CD14-positive monocyte (primary cell): ENCODE measurements at regions not wholly inside any gene's neighbourhood (a gene's known extent, or its start where the extent isn't known, plus 50 kb on each side); places are given as distances from the start of the nearest gene placed in this dataset.

ENCODE experiments used
- DNase-seq, 3 donors: peaks; one replicate each; pipeline ENCODE4 v3.0.0-alpha.2; 2011 to 2022
- H2AFZ ChIP-seq: 2 replicates; pipeline ENCODE4 v1.6.0; 2012; ENCODE audit warnings: mild to moderate bottlenecking, low read depth, low read length, inconsistent platforms; ENCODE audit not compliant: insufficient read depth, poor library complexity, severe bottlenecking
- H3K27ac ChIP-seq, 2 donors: 1 replicate in 1 of 2; 2 replicates in 1 of 2; pipeline ENCODE4 v1.5.1; 2012 to 2013; ENCODE audit warnings: low read length in 2 of 2, control low read depth in 1 of 2, inconsistent platforms in 1 of 2, low read depth in 1 of 2, mild to moderate bottlenecking in 1 of 2
- H3K27me3 ChIP-seq, 2 donors: one replicate each; pipeline versions ENCODE4 v1.6.0 to v1.6.1; 2011 to 2013; ENCODE audit warnings: low read length in 2 of 2; ENCODE audit not compliant: control insufficient read depth in 2 of 2, insufficient read depth in 2 of 2
- H3K36me3 ChIP-seq, 2 donors: replicated peaks in 1 of 2; 1 replicate in 1 of 2; 2 replicates in 1 of 2; pipeline versions ENCODE4 v1.5.1 to v1.6.1; 2012 to 2013; ENCODE audit warnings: low read length in 2 of 2, control low read depth in 1 of 2, inconsistent platforms in 1 of 2, mild to moderate bottlenecking in 1 of 2; ENCODE audit not compliant: insufficient read depth in 2 of 2, control insufficient read depth in 1 of 2
- H3K4me1 ChIP-seq, 2 donors: 1 replicate in 1 of 2; 2 replicates in 1 of 2; pipeline versions ENCODE4 v1.5.1 to v1.6.1; 2012 to 2013; ENCODE audit warnings: low read length in 2 of 2, control low read depth in 1 of 2, inconsistent platforms in 1 of 2, mild to moderate bottlenecking in 1 of 2, moderate library complexity in 1 of 2; ENCODE audit not compliant: insufficient read depth in 2 of 2, control insufficient read depth in 1 of 2
- H3K4me2 ChIP-seq: replicated peaks from 2 replicates; pipeline ENCODE3; 2012; ENCODE audit warnings: low read length, moderate library complexity, mild to moderate bottlenecking; ENCODE audit not compliant: poor library complexity, severe bottlenecking; ENCODE audit errors: extremely low read depth
- H3K4me3 ChIP-seq, 3 experiments: fragments of 200-600 bp in 1 of 3; sonication (generic) in 1 of 3; replicated peaks in 1 of 3; 1 replicate in 2 of 3; 2 replicates in 1 of 3; pipeline ENCODE4 v1.5.1; 2011 to 2013; ENCODE audit warnings: low read length in 3 of 3, mild to moderate bottlenecking in 3 of 3, control low read depth in 2 of 3, low read depth in 2 of 3, inconsistent platforms in 1 of 3, moderate library complexity in 1 of 3
- H3K79me2 ChIP-seq: 2 replicates; pipeline ENCODE4 v1.6.0; 2012; ENCODE audit warnings: mild to moderate bottlenecking, control low read depth, inconsistent platforms, low read length, moderate library complexity; ENCODE audit not compliant: insufficient read depth
- H3K9ac ChIP-seq: 2 replicates; pipeline ENCODE4 v1.6.0; 2017; ENCODE audit warnings: low read length, mild to moderate bottlenecking; ENCODE audit not compliant: insufficient read depth, poor library complexity, severe bottlenecking
- H3K9me3 ChIP-seq, 2 donors: replicated peaks in 1 of 2; 1 replicate in 1 of 2; 2 replicates in 1 of 2; pipeline versions ENCODE4 v1.5.1 to v1.6.1; 2012 to 2013; ENCODE audit warnings: low read length in 2 of 2, control low read depth in 1 of 2; ENCODE audit not compliant: control insufficient read depth in 1 of 2, insufficient read depth in 1 of 2
- H4K20me1 ChIP-seq: 2 replicates; pipeline ENCODE4 v1.6.0; 2012; ENCODE audit warnings: mild to moderate bottlenecking, low read length, control low read depth, moderate library complexity; ENCODE audit not compliant: insufficient read depth
- H3K27ac Mint-ChIP-seq, 7 donors: one replicate each; pipeline ENCODE4 v1.8.0; 2020; ENCODE audit warnings: mild to moderate bottlenecking in 7 of 7, mixed read lengths in 7 of 7, moderate library complexity in 6 of 7, inconsistent platforms in 2 of 7
- H3K27me3 Mint-ChIP-seq, 3 donors: one replicate each; pipeline ENCODE4 v1.8.0; 2021 to 2022; ENCODE audit warnings: low read depth in 3 of 3, mild to moderate bottlenecking in 3 of 3, mixed read lengths in 3 of 3, moderate library complexity in 3 of 3, inconsistent platforms in 1 of 3
- H3K36me3 Mint-ChIP-seq, 2 donors: one replicate each; pipeline ENCODE4 v1.8.0; 2020; ENCODE audit warnings: mixed read lengths in 2 of 2, inconsistent platforms in 1 of 2, mild to moderate bottlenecking in 1 of 2
- H3K4me1 Mint-ChIP-seq: one replicate; pipeline ENCODE4 v1.8.0; 2020; ENCODE audit warnings: mild to moderate bottlenecking, mixed read lengths
- H3K4me3 Mint-ChIP-seq, 2 donors: one replicate each; pipeline ENCODE4 v1.8.0; 2020; ENCODE audit warnings: mild to moderate bottlenecking in 2 of 2, mixed read lengths in 2 of 2, moderate library complexity in 1 of 2
- H3K9me3 Mint-ChIP-seq, 7 donors: one replicate each; pipeline ENCODE4 v1.8.0; 2020 to 2022; ENCODE audit warnings: mixed read lengths in 7 of 7, mild to moderate bottlenecking in 6 of 7, moderate library complexity in 6 of 7, inconsistent platforms in 2 of 7
- CTCF ChIP-seq: fragments of 200-600 bp; IDR thresholded peaks from one replicate; pipeline ENCODE4 v1.8.0; 2022; ENCODE audit warnings: antibody characterized with exemption, mild to moderate bottlenecking
- WGBS: methylation state at CpG from one replicate; pipeline ENCODE4 v1.1.5; 2013; ENCODE audit warnings: missing lambda C conversion rate; ENCODE audit not compliant: insufficient coverage; 5-methylcytosine and 5-hydroxymethylcytosine counted together
- intact Hi-C, 2 donors: fragments of 100-400 bp; cut with micrococcal nuclease; formaldehyde crosslinking; loops; one replicate each; pipeline versions ENCODE4 v1.15.0 to v1.15.1; 2023

- no peaks in the 10 kb centered on the region for H3K36me3 Mint-ChIP-seq
- no peaks in the 10 kb centered on the region for H3K36me3 ChIP-seq
- H3K4me3 ChIP-seq: no peak overlapping the region
- no peak overlapping the region for H2AFZ ChIP-seq
- no peak for TF ChIP-seq CTCF
- no peaks in the 10 kb centered on the region for H3K4me1 ChIP-seq
- H3K9me3 ChIP-seq: no peaks in the 10 kb centered on the region
- intact Hi-C loops: no loop called here
- no peak overlapping the region for H3K27ac ChIP-seq
- no peak overlapping the region for H3K4me3 Mint-ChIP-seq
- DNase-seq: no peak
- H3K79me2 ChIP-seq: no peaks in the 10 kb centered on the region
- H3K27me3 ChIP-seq: no peaks in the 10 kb centered on the region
- WGBS: 90% methylated on average over 13 of the region's 13 CpGs
- H3K9me3 Mint-ChIP-seq: peaks cover 0 to 6% (median 0%) of the 10 kb centered on the region in 7 donors
- H4K20me1 ChIP-seq: no peaks in the 10 kb centered on the region
- no peak overlapping the region for H3K4me2 ChIP-seq
- H3K9ac ChIP-seq: no peak overlapping the region
- H3K4me1 Mint-ChIP-seq: no peaks in the 10 kb centered on the region
- no peak overlapping the region for H3K27ac Mint-ChIP-seq
- peaks cover 2 to 3% (median 3%) of the 10 kb centered on the region in 3 donors for H3K27me3 Mint-ChIP-seq
Observed at GRCh38 chr5:2052687-2053086, 170.0 kb upstream of the IRX4 start.

GRCh38 chr5:2049876-2050275, 167.2 kb upstream of the IRX4 start:
- Mint-ChIP-seq H3K9me3 (peaks cover 0 to 9% (median 6%) of the 10 kb centered on the region in 7 donors), H3K27me3 (peaks cover 2 to 3% (median 3%) of the 10 kb centered on the region in 3 donors)
- WGBS: 80% methylated on average over 1 of the region's 2 CpGs

More at GRCh38 chr5:2049876-2050275, 167.2 kb upstream of the IRX4 start:
- H3K4me2 ChIP-seq: no peak overlapping the region
- no peak for TF ChIP-seq CTCF
- no peaks in the 10 kb centered on the region for H3K27me3 ChIP-seq
- no peaks in the 10 kb centered on the region for H3K36me3 Mint-ChIP-seq
- no peaks in the 10 kb centered on the region for H4K20me1 ChIP-seq
- no peak overlapping the region for H3K9ac ChIP-seq
- no peak overlapping the region for H3K4me3 Mint-ChIP-seq
- H2AFZ ChIP-seq: no peak overlapping the region
- no peak overlapping the region for H3K27ac ChIP-seq
- intact Hi-C loops: no loop called here
- no peaks in the 10 kb centered on the region for H3K9me3 ChIP-seq
- no peaks in the 10 kb centered on the region for H3K36me3 ChIP-seq
- no peaks in the 10 kb centered on the region for H3K4me1 Mint-ChIP-seq
- no peaks in the 10 kb centered on the region for H3K4me1 ChIP-seq
- no peaks in the 10 kb centered on the region for H3K79me2 ChIP-seq
- H3K27ac Mint-ChIP-seq: no peak overlapping the region
- no peak for DNase-seq
- H3K4me3 ChIP-seq: no peak overlapping the region
